Activated T-cell treated with anti-CD3 and anti-CD28 coated beads, Interleukin-2, amount 50 U/mL, for 1 hour (primary cell): ENCODE measurements at regions not wholly inside any gene's neighbourhood (a gene's known extent, or its start where the extent isn't known, plus 50 kb on each side); places are given as distances from the start of the nearest gene placed in this dataset.

Experiments
- DNase-seq: peaks from one replicate; pipeline ENCODE4 v3.0.0-alpha.2; 2020

- no peak for DNase-seq
Measured at GRCh38 chr16:72444696-72445095, 272.7 kb upstream of the PMFBP1 start.

- no peak for DNase-seq
Measured at GRCh38 chr16:72443809-72444208, 271.9 kb upstream of the PMFBP1 start.

GRCh38 chr16:72442385-72443158 is 270.6 kb upstream of the PMFBP1 start:
- DNase-seq = no peak

- no peak for DNase-seq
Measured at GRCh38 chr16:72437891-72438290, 265.9 kb upstream of the PMFBP1 start.

GRCh38 chr16:72434159-72434558 is 262.2 kb upstream of the PMFBP1 start:
- no peak for DNase-seq

- DNase-seq = no peak
Measured at GRCh38 chr16:72430121-72430520, 258.2 kb upstream of the PMFBP1 start.

GRCh38 chr16:72429671-72430081 is 257.7 kb upstream of the PMFBP1 start:
- DNase-seq = no peak

- DNase-seq = no peak
Measured at GRCh38 chr16:72428681-72429376, 256.9 kb upstream of the PMFBP1 start.

GRCh38 chr16:72427783-72428331 is 255.9 kb upstream of the PMFBP1 start:
- DNase-seq = no peak

- no peak for DNase-seq
Measured at GRCh38 chr16:72427051-72427782, 255.3 kb upstream of the PMFBP1 start.

GRCh38 chr16:72426386-72426785 is 254.4 kb upstream of the PMFBP1 start:
- DNase-seq = no peak

- no peak for DNase-seq
Measured at GRCh38 chr16:72425571-72426341, 253.8 kb upstream of the PMFBP1 start.

GRCh38 chr16:72424757-72425156 is 252.8 kb upstream of the PMFBP1 start:
- no peak for DNase-seq

- no peak for DNase-seq
Measured at GRCh38 chr16:72422308-72422897, 250.4 kb upstream of the PMFBP1 start.

- no peak for DNase-seq
Measured at GRCh38 chr16:72419638-72420037, 247.7 kb upstream of the PMFBP1 start.

GRCh38 chr16:72415379-72415778 is 243.4 kb upstream of the PMFBP1 start:
- no peak for DNase-seq

- no peak for DNase-seq
Measured at GRCh38 chr16:72410492-72410891, 238.5 kb upstream of the PMFBP1 start.

GRCh38 chr16:72409423-72409822 is 237.5 kb upstream of the PMFBP1 start:
- no peak for DNase-seq

- DNase-seq = no peak
Measured at GRCh38 chr16:72406390-72406789, 234.4 kb upstream of the PMFBP1 start.

- no peak for DNase-seq
Measured at GRCh38 chr16:72404299-72404698, 232.3 kb upstream of the PMFBP1 start.

GRCh38 chr16:72401084-72401361 is 229.1 kb upstream of the PMFBP1 start:
- no peak for DNase-seq

- no peak for DNase-seq
Measured at GRCh38 chr16:72400257-72401083, 228.5 kb upstream of the PMFBP1 start.
